ENCODE measurements at regions not wholly inside any gene's neighbourhood (a gene's known extent, or its start where the extent isn't known, plus 50 kb on each side); places are given as distances from the start of the nearest gene placed in this dataset.

- no peaks in the 10 kb centered on the region for H3K36me3 ChIP-seq (ENCODE audit: control insufficient read depth, insufficient read depth, low read length)
- BruUV-seq (replicated peaks), result no TSS peak
- no peak overlapping the region for H3K4me3 ChIP-seq (ENCODE audit: low read depth in 2 of 2, low read length in 2 of 2)
- no peak overlapping the region for H3K27ac ChIP-seq (ENCODE audit: low read length)
- H3K27me3 ChIP-seq (ENCODE audit: control insufficient read depth, insufficient read depth, low read length), result no peaks in the 10 kb centered on the region
- ChIA-PET POLR2A (no interaction called here), CTCF (no interaction called here)
- in situ Hi-C loops (cut with HindIII; ENCODE audit: low pct_unique_long_range_greater_than_20kb, low sequenced_read_pairs) (no loop called here), intact Hi-C loops (cut with micrococcal nuclease; ENCODE audit: unreplicated experiment) (no loop called here)
- no peaks in the 10 kb centered on the region for H3K4me1 ChIP-seq (ENCODE audit: control insufficient read depth, insufficient read depth, low read length)
- TF ChIP-seq, protein P1, sequence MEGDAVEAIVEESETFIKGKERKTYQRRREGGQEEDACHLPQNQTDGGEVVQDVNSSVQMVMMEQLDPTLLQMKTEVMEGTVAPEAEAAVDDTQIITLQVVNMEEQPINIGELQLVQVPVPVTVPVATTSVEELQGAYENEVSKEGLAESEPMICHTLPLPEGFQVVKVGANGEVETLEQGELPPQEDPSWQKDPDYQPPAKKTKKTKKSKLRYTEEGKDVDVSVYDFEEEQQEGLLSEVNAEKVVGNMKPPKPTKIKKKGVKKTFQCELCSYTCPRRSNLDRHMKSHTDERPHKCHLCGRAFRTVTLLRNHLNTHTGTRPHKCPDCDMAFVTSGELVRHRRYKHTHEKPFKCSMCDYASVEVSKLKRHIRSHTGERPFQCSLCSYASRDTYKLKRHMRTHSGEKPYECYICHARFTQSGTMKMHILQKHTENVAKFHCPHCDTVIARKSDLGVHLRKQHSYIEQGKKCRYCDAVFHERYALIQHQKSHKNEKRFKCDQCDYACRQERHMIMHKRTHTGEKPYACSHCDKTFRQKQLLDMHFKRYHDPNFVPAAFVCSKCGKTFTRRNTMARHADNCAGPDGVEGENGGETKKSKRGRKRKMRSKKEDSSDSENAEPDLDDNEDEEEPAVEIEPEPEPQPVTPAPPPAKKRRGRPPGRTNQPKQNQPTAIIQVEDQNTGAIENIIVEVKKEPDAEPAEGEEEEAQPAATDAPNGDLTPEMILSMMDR (IDR thresholded peaks at IDR 0.05), result no peak
- TF ChIP-seq SIN3A (IDR thresholded peaks at IDR 0.05; ENCODE audit: borderline replicate concordance, insufficient read depth, low read depth, low read length), result no peak
- no peaks in the 10 kb centered on the region for H3K9me3 ChIP-seq (ENCODE audit: control insufficient read depth, insufficient read depth, low read depth, low read length)
- DNase-seq (ENCODE audit: low read depth, low spot score) (no peak), ATAC-seq (no peak)
Measured at GRCh38 chr9:116094846-116095245, 58.7 kb upstream of the PAPPA start.

- BruUV-seq (replicated peaks), result no TSS peak
- Histone ChIP-seq H3K27me3 (ENCODE audit: control insufficient read depth, insufficient read depth, low read length) (no peaks in the 10 kb centered on the region), H3K4me3 (ENCODE audit: low read depth in 2 of 2, low read length in 2 of 2) (no peak overlapping the region), H3K9me3 (ENCODE audit: control insufficient read depth, insufficient read depth, low read depth, low read length) (no peaks in the 10 kb centered on the region), H3K4me1 (ENCODE audit: control insufficient read depth, insufficient read depth, low read length) (no peaks in the 10 kb centered on the region), H3K27ac (ENCODE audit: low read length) (no peak overlapping the region), H3K36me3 (ENCODE audit: control insufficient read depth, insufficient read depth, low read length) (no peaks in the 10 kb centered on the region)
- no peak for DNase-seq (ENCODE audit: low read depth, low spot score)
- CTCF ChIA-PET, result no interaction called here
- no peak for ATAC-seq
- intact Hi-C loops (cut with micrococcal nuclease; ENCODE audit: unreplicated experiment) (no loop called here), in situ Hi-C loops (cut with HindIII; ENCODE audit: low pct_unique_long_range_greater_than_20kb, low sequenced_read_pairs) (no loop called here)
- TF ChIP-seq POLR2AphosphoS5 (IDR thresholded peaks at IDR 0.05; ENCODE audit: low read depth, low read length) (no peak), REST (IDR thresholded peaks at IDR 0.05; ENCODE audit: insufficient read depth in 1 of 2, low read depth in 2 of 2, low read length in 1 of 2) (no peak), TCF7L2 (IDR thresholded peaks at IDR 0.05; ENCODE audit: low read depth, low read length) (no peak), SIN3A (IDR thresholded peaks at IDR 0.05; ENCODE audit: borderline replicate concordance, insufficient read depth, low read depth, low read length) (no peak)
- TF ChIP-seq, protein P1 (IDR thresholded peaks at IDR 0.05), result no peak
- POLR2A ChIA-PET, result no interaction called here
Measured at GRCh38 chr9:116095403-116095802, 58.2 kb upstream of the PAPPA start.

DNA sequence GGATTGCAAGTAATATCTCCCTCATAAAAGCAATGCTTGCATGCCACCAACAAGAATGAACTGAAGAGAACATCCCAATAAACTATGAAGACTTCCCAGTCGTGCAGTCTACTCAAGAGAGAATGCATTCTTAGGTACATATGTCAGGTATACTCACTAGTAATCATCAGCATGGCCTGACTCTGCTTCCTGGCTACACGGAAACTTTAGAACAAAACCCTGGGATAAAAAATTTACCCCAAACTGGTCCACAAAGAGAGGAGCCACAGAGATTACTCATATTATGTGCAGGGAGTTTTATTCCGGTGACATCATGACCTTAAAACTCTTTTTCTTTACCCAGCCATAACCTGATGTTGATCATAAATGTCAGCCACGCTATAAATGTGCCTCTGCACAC is 57.5 kb upstream of the PAPPA start:
- Histone ChIP-seq H3K4me1 (ENCODE audit: control insufficient read depth, insufficient read depth, low read length) (no peaks in the 10 kb centered on the region), H3K27me3 (ENCODE audit: control insufficient read depth, insufficient read depth, low read length) (no peaks in the 10 kb centered on the region), H3K27ac (ENCODE audit: low read length) (no peak overlapping the region), H3K4me3 (ENCODE audit: low read depth in 2 of 2, low read length in 2 of 2) (no peak overlapping the region), H3K9me3 (ENCODE audit: control insufficient read depth, insufficient read depth, low read depth, low read length) (no peaks in the 10 kb centered on the region), H3K36me3 (ENCODE audit: control insufficient read depth, insufficient read depth, low read length) (no peaks in the 10 kb centered on the region)
- TF ChIP-seq SIN3A (IDR thresholded peaks at IDR 0.05; ENCODE audit: borderline replicate concordance, insufficient read depth, low read depth, low read length), result no peak
- no peak for DNase-seq (ENCODE audit: low read depth, low spot score)
- no TSS peak for BruUV-seq (replicated peaks)
- in situ Hi-C loops (cut with HindIII; ENCODE audit: low pct_unique_long_range_greater_than_20kb, low sequenced_read_pairs), result no loop called here
- ATAC-seq, result no peak
- ChIA-PET POLR2A (no interaction called here), CTCF (no interaction called here)
- intact Hi-C loops (cut with micrococcal nuclease; ENCODE audit: unreplicated experiment), result no loop called here
